Activated CD8-positive, alpha-beta T cell treated with anti-CD3 and anti-CD28 coated beads for 36 hours (primary cell): ENCODE measurements at regions not wholly inside any gene's neighbourhood (a gene's known extent, or its start where the extent isn't known, plus 50 kb on each side); places are given as distances from the start of the nearest gene placed in this dataset.

Source experiments
- ATAC-seq: fragments of 200-7000 bp; cut with Tn5 transposase; one replicate; pipeline ENCODE4 v1.10.0; 2021; ENCODE audit warnings: mild to moderate bottlenecking, moderate library complexity
- CTCF ChIA-PET: fragments of 350-600 bp; sonication (Branson Sonifier 250); formaldehyde crosslinking; loops from one replicate; lab custom pipeline; 2021; ENCODE audit warnings: antibody characterized with exemption; lab: Charles Lee
- POLR2A ChIA-PET: fragments of 350-600 bp; sonication (Branson Sonifier 250); formaldehyde crosslinking; loops from one replicate; lab custom pipeline; 2021; ENCODE audit warnings: antibody characterized with exemption; lab: Charles Lee
- DNase-seq: peaks from one replicate; pipeline ENCODE4 v3.0.0-alpha.2; 2020
- H3K27ac Mint-ChIP-seq: one replicate; pipeline ENCODE4 v1.8.0; 2021; ENCODE audit warnings: mild to moderate bottlenecking, mixed read lengths
- H3K27me3 Mint-ChIP-seq: one replicate; pipeline ENCODE4 v1.8.0; 2021; ENCODE audit warnings: mixed read lengths
- H3K36me3 Mint-ChIP-seq: one replicate; pipeline ENCODE4 v1.8.0; 2021; ENCODE audit warnings: low read depth, mixed read lengths
- H3K4me1 Mint-ChIP-seq: one replicate; pipeline ENCODE4 v1.8.0; 2021; ENCODE audit warnings: low read depth, mixed read lengths
- H3K4me3 Mint-ChIP-seq: one replicate; pipeline ENCODE4 v1.8.0; 2021; ENCODE audit warnings: mild to moderate bottlenecking, moderate library complexity, mixed read lengths
- H3K9me3 Mint-ChIP-seq: one replicate; pipeline ENCODE4 v1.8.0; 2021; ENCODE audit warnings: mixed read lengths
- intact Hi-C: fragments of 100-400 bp; cut with micrococcal nuclease; formaldehyde crosslinking; loops from one replicate; pipeline ENCODE4 v1.10.0; 2022
- TF ChIP-seq, protein P1 (sequence below): fragments of 200-600 bp; IDR thresholded peaks from one replicate; pipeline ENCODE4 v1.8.0; 2022; ENCODE audit warnings: antibody characterized with exemption, mild to moderate bottlenecking

- H3K4me3 Mint-ChIP-seq = no peak overlapping the region
- peaks cover 2% of the 10 kb centered on the region for H3K9me3 Mint-ChIP-seq
- peaks cover 21% of the 10 kb centered on the region for H3K4me1 Mint-ChIP-seq
- H3K27ac Mint-ChIP-seq = no peak overlapping the region
- POLR2A ChIA-PET = interaction anchor here (0.5 kb wide), 1 partner anchor 26 kb away, joined by 3 read pairs; no protein-coding TSS in a partner anchor
- no peaks in the 10 kb centered on the region for H3K36me3 Mint-ChIP-seq
- intact Hi-C loops = loop anchor here (5.0 to 10.0 kb wide), 2 partner anchors 50 to 83 kb away; partner anchors contain the start of gene RASGEF1B
- H3K27me3 Mint-ChIP-seq = no peaks in the 10 kb centered on the region
- TF ChIP-seq, protein P1, sequence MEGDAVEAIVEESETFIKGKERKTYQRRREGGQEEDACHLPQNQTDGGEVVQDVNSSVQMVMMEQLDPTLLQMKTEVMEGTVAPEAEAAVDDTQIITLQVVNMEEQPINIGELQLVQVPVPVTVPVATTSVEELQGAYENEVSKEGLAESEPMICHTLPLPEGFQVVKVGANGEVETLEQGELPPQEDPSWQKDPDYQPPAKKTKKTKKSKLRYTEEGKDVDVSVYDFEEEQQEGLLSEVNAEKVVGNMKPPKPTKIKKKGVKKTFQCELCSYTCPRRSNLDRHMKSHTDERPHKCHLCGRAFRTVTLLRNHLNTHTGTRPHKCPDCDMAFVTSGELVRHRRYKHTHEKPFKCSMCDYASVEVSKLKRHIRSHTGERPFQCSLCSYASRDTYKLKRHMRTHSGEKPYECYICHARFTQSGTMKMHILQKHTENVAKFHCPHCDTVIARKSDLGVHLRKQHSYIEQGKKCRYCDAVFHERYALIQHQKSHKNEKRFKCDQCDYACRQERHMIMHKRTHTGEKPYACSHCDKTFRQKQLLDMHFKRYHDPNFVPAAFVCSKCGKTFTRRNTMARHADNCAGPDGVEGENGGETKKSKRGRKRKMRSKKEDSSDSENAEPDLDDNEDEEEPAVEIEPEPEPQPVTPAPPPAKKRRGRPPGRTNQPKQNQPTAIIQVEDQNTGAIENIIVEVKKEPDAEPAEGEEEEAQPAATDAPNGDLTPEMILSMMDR = no peak
- DNase-seq = no peak
- CTCF ChIA-PET = interaction anchor here (1.6 kb wide), 1 partner anchor 86 kb away, joined by 4 read pairs; no protein-coding TSS in a partner anchor
- peak; percentile 53 for ATAC-seq
These were observed 85.6 kb upstream of the RASGEF1B start for GRCh38 chr4:81557306-81557705.

- intact Hi-C loops = loop anchor here (5.0 to 10.0 kb wide), 2 partner anchors 48 to 81 kb away; partner anchors contain the start of gene RASGEF1B
- Mint-ChIP-seq H3K36me3 (no peaks in the 10 kb centered on the region), H3K4me3 (no peak overlapping the region), H3K27ac (no peak overlapping the region), H3K4me1 (peaks cover 15% of the 10 kb centered on the region), H3K9me3 (peaks cover 2% of the 10 kb centered on the region), H3K27me3 (no peaks in the 10 kb centered on the region)
- ChIA-PET POLR2A (no interaction called here), CTCF (no interaction called here)
- no peak for DNase-seq
- no peak for ATAC-seq
- TF ChIP-seq, protein P1 = no peak
These were observed 83.8 kb upstream of the RASGEF1B start for GRCh38 chr4:81555489-81555888.

GRCh38 chr4:81552086-81552485 is 80.4 kb upstream of the RASGEF1B start:
- H3K9me3 Mint-ChIP-seq = peaks cover 2% of the 10 kb centered on the region

GRCh38 chr4:81550388-81550859 is 78.7 kb upstream of the RASGEF1B start:
- H3K4me1 Mint-ChIP-seq = peaks cover 5% of the 10 kb centered on the region
- ATAC-seq (no peak), DNase-seq (no peak)
- TF ChIP-seq, protein P1 = no peak
- CTCF ChIA-PET = no interaction called here
- no peak overlapping the region for H3K4me3 Mint-ChIP-seq
- no peaks in the 10 kb centered on the region for H3K27me3 Mint-ChIP-seq
- intact Hi-C loops = loop anchor here (10.0 kb wide), 1 partner anchor 76 kb away; the partner anchor contains the start of gene RASGEF1B
- no peaks in the 10 kb centered on the region for H3K36me3 Mint-ChIP-seq
- H3K27ac Mint-ChIP-seq = no peak overlapping the region
- POLR2A ChIA-PET = interaction anchor here (1.0 kb wide), 1 partner anchor 27 kb away, joined by 3 read pairs; no protein-coding TSS in a partner anchor
- H3K9me3 Mint-ChIP-seq = peaks cover 2% of the 10 kb centered on the region

More at GRCh38 chr4:81552086-81552485, 80.4 kb upstream of the RASGEF1B start:
- DNase-seq (no peak), ATAC-seq (no peak)
- CTCF ChIA-PET = no interaction called here
- Mint-ChIP-seq H3K4me1 (peaks cover 10% of the 10 kb centered on the region), H3K36me3 (no peaks in the 10 kb centered on the region), H3K27me3 (no peaks in the 10 kb centered on the region), H3K4me3 (no peak overlapping the region), H3K27ac (no peak overlapping the region)
- TF ChIP-seq, protein P1 = no peak
- POLR2A ChIA-PET = no interaction called here
- intact Hi-C loops = loop anchor here (10.0 kb wide), 1 partner anchor 77 kb away; the partner anchor contains the start of gene RASGEF1B

- Mint-ChIP-seq H3K27me3 (no peaks in the 10 kb centered on the region), H3K9me3 (peaks cover 2% of the 10 kb centered on the region), H3K36me3 (no peaks in the 10 kb centered on the region), H3K4me3 (no peak overlapping the region), H3K27ac (no peak overlapping the region), H3K4me1 (peaks cover 2% of the 10 kb centered on the region)
- ATAC-seq (no peak), DNase-seq (no peak)
- intact Hi-C loops = loop anchor here (10.0 kb wide), 1 partner anchor 75 kb away; the partner anchor contains the start of gene RASGEF1B
- ChIA-PET POLR2A (interaction anchor here (1.0 kb wide), 1 partner anchor 26 kb away, joined by 3 read pairs; no protein-coding TSS in a partner anchor), CTCF (no interaction called here)
- TF ChIP-seq, protein P1 = no peak
These were observed 78.3 kb upstream of the RASGEF1B start for GRCh38 chr4:81549984-81550383.
